Panc1 (cell line): ENCODE measurements at regions not wholly inside any gene's neighbourhood (a gene's known extent, or its start where the extent isn't known, plus 50 kb on each side); places are given as distances from the start of the nearest gene placed in this dataset.

Source experiments
- CTCF ChIP-seq: fragments of 450-650 bp; IDR thresholded peaks from 2 replicates; pipeline ENCODE4 v1.5.1; 2017; ENCODE audit warnings: mild to moderate bottlenecking
- POLR2AphosphoS5 ChIP-seq: IDR thresholded peaks from 2 replicates; pipeline ENCODE4 v1.6.1; 2012; ENCODE audit warnings: mild to moderate bottlenecking, low read depth, low read length, moderate library complexity
- REST ChIP-seq, 2 experiments: IDR thresholded peaks; 2 replicates each; pipeline ENCODE4 v1.6.1; 2011 to 2012; ENCODE audit warnings: low read depth in 2 of 2, control low read depth in 1 of 2, low read length in 1 of 2, mild to moderate bottlenecking in 1 of 2, moderate library complexity in 1 of 2; ENCODE audit not compliant: insufficient read depth in 1 of 2
- SIN3A ChIP-seq: IDR thresholded peaks from 2 replicates; pipeline ENCODE4 v1.6.1; 2012; ENCODE audit warnings: low read depth, mild to moderate bottlenecking, low read length, moderate library complexity, borderline replicate concordance; ENCODE audit not compliant: insufficient read depth
- TCF7L2 ChIP-seq: IDR thresholded peaks from 2 replicates; pipeline ENCODE4 v1.6.1; 2011; ENCODE audit warnings: mild to moderate bottlenecking, low read depth, low read length, inconsistent platforms

DNA sequence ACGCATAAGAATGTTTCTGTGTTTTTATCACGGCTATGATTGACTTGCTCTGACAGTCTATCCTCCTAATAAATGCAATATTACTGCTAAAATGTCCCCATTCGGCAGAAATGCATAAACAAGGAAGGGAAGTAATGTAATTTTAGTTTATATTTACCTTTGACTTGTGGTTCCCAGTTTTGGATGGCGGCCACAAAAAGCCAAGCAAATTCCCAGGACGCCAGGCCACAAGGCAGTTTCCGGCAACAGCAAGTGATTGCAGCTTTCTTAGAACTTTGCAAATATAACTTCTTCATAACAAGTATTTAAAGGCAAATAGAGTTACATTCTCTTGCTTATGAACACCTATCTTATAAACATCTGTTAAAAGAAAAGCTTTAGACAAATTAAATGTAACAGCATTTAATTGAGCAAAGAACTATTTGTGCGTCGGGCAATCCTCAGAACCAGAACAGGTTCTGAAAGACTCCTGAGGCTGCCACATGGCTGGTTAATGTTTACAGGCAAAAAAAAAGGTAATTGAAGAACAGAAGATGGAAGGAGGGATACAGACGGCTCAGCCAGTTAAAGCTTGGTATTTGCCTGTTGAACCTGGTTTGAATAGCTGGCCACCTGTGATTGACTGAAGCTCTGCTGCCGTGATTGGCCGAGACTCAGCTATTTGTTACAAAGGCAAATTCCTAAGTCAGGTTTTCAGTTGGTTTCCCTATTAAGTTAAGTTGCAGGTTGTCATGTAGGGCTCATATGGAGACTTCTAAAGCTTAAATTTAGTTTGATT, 80.8 kb downstream of the C21orf91 start:
- TF ChIP-seq CTCF (no peak), POLR2AphosphoS5 (no peak), SIN3A (no peak), REST (IDR thresholded peaks at IDR 0.05; ENCODE audit: insufficient read depth in 1 of 2, low read depth in 2 of 2, low read length in 1 of 2) (no peak), TCF7L2 (no peak)
